ENCODE measurements at regions not wholly inside any gene's neighbourhood (a gene's known extent, or its start where the extent isn't known, plus 50 kb on each side); places are given as distances from the start of the nearest gene placed in this dataset.

DNA sequence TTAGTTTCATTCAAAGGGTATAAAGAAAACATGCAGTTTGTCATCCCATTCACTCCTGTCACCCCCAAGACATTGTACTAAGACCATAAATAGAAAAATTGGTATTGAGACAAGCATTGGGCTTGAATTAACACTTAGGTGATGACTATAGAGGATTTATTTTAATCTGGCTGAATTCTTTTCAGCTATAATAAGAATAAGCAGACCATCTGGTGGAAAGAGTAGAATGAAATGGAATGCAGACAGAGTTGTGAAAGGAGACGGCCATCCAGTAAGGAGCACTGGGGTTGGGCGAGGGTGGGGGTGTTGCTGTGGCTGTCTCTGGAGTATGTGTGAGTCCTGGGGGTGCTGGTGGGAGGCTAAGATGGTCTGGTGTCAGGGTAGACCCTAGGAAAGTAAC, 125.0 kb upstream of the IVNS1ABP start:
- H3K4me2 ChIP-seq = no peak overlapping the region
- H4K20me1 ChIP-seq (ENCODE audit: insufficient read depth, poor library complexity, severe bottlenecking) = no peaks in the 10 kb centered on the region
- DNase-seq (ENCODE audit: low spot score) = no peak
- peak overlapping the region; percentile 81 for H3K27ac ChIP-seq
- no peak overlapping the region for H3K4me3 ChIP-seq
- WGBS (ENCODE audit: low lambda C conversion rate, missing lambda C conversion rate) = 62% methylated on average over 2 of the region's 2 CpGs
- no peaks in the 10 kb centered on the region for H3K9me3 ChIP-seq (ENCODE audit: low read depth)
- H3K4me1 ChIP-seq (ENCODE audit: insufficient read depth) = peaks cover 16% of the 10 kb centered on the region
- TF ChIP-seq, protein P1, sequence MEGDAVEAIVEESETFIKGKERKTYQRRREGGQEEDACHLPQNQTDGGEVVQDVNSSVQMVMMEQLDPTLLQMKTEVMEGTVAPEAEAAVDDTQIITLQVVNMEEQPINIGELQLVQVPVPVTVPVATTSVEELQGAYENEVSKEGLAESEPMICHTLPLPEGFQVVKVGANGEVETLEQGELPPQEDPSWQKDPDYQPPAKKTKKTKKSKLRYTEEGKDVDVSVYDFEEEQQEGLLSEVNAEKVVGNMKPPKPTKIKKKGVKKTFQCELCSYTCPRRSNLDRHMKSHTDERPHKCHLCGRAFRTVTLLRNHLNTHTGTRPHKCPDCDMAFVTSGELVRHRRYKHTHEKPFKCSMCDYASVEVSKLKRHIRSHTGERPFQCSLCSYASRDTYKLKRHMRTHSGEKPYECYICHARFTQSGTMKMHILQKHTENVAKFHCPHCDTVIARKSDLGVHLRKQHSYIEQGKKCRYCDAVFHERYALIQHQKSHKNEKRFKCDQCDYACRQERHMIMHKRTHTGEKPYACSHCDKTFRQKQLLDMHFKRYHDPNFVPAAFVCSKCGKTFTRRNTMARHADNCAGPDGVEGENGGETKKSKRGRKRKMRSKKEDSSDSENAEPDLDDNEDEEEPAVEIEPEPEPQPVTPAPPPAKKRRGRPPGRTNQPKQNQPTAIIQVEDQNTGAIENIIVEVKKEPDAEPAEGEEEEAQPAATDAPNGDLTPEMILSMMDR (IDR thresholded peaks at IDR 0.05; ENCODE audit: poor library complexity) = no peak
- no peaks in the 10 kb centered on the region for H3K36me3 ChIP-seq (replicated peaks; ENCODE audit: insufficient read depth, low read depth)
- H2AFZ ChIP-seq = no peak overlapping the region
- no peaks in the 10 kb centered on the region for H3K79me2 ChIP-seq
- no peaks in the 10 kb centered on the region for H3K27me3 ChIP-seq
- H3K9me2 ChIP-seq (replicated peaks; ENCODE audit: insufficient read depth) = no peaks in the 10 kb centered on the region

DNA sequence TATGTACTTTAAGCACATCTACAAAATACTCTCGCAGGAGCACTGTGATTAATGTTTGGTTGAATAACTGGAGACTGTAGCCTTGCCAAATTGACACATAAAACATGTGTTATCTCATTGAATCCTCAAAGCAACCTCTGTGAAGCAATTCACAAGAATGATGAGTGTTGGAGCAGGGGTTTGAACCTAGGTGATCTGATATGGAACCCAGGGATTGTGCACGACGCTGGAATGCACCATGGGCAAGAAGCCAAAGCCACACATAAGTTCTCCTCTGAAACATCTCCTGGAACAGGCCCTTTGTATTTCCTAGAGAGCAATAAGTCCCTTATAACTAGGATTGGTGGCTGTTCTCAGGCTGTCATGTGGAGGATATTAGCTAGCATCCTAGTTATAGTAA, 124.6 kb upstream of the IVNS1ABP start:
- peak; percentile 38 for DNase-seq (ENCODE audit: low spot score)
- peak overlapping the region; percentile 81 for H3K27ac ChIP-seq

DNA sequence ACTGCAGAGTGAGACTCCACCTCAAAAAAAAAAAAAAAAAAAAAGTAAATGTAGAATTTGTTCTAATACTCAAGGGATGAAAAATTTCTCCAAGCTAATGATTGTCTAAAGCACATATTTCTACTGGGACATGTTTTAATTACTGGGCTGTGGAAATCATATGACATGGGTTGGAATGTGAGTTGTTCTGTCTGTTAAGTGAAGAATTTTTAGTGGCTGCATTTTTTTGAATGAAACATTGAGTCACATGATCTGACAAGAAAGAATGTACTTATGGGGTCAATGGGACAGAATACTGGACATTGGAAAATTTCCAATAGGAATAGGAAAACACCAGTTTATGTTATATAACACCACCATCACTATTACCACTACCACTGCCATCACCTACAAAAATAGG, 123.8 kb upstream of the IVNS1ABP start:
- no peaks in the 10 kb centered on the region for H3K9me2 ChIP-seq (replicated peaks; ENCODE audit: insufficient read depth)
- H3K4me2 ChIP-seq = peak overlapping the region; percentile 27
- TF ChIP-seq EZH2 (IDR thresholded peaks at IDR 0.05; ENCODE audit: borderline replicate concordance) (no peak), EZH2phosphoT487 (IDR thresholded peaks at IDR 0.05; ENCODE audit: low read depth, severe bottlenecking, unreplicated experiment) (no peak)
- TF ChIP-seq, protein P1 (IDR thresholded peaks at IDR 0.05; ENCODE audit: poor library complexity) = no peak
- peak; percentile 31 for DNase-seq (ENCODE audit: low spot score)
- no peak overlapping the region for H3K4me3 ChIP-seq
- no peaks in the 10 kb centered on the region for H3K36me3 ChIP-seq (replicated peaks; ENCODE audit: insufficient read depth, low read depth)
- no peaks in the 10 kb centered on the region for H3K27me3 ChIP-seq
- no peaks in the 10 kb centered on the region for H4K20me1 ChIP-seq (ENCODE audit: insufficient read depth, poor library complexity, severe bottlenecking)
- H3K79me2 ChIP-seq = no peaks in the 10 kb centered on the region
- no peaks in the 10 kb centered on the region for H3K9me3 ChIP-seq (ENCODE audit: low read depth)
- no peak overlapping the region for H2AFZ ChIP-seq
- peaks cover 16% of the 10 kb centered on the region for H3K4me1 ChIP-seq (ENCODE audit: insufficient read depth)
- peak overlapping the region; percentile 81 for H3K27ac ChIP-seq

More for the DNA sequence above, 124.6 kb upstream of the IVNS1ABP start:
- no peaks in the 10 kb centered on the region for H4K20me1 ChIP-seq (ENCODE audit: insufficient read depth, poor library complexity, severe bottlenecking)
- no peaks in the 10 kb centered on the region for H3K27me3 ChIP-seq
- no peaks in the 10 kb centered on the region for H3K36me3 ChIP-seq (replicated peaks; ENCODE audit: insufficient read depth, low read depth)
- no peak for TF ChIP-seq EZH2 (IDR thresholded peaks at IDR 0.05; ENCODE audit: borderline replicate concordance)
- TF ChIP-seq, protein P1 (IDR thresholded peaks at IDR 0.05; ENCODE audit: poor library complexity) = no peak
- TF ChIP-seq EZH2phosphoT487 (IDR thresholded peaks at IDR 0.05; ENCODE audit: low read depth, severe bottlenecking, unreplicated experiment) = no peak
- no peaks in the 10 kb centered on the region for H3K9me2 ChIP-seq (replicated peaks; ENCODE audit: insufficient read depth)
- H2AFZ ChIP-seq = no peak overlapping the region
- H3K4me1 ChIP-seq (ENCODE audit: insufficient read depth) = peaks cover 16% of the 10 kb centered on the region
- WGBS (ENCODE audit: low lambda C conversion rate, missing lambda C conversion rate) = 50% methylated on average over 3 of the region's 3 CpGs
- no peak overlapping the region for H3K4me3 ChIP-seq
- no peaks in the 10 kb centered on the region for H3K79me2 ChIP-seq
- peak overlapping the region; percentile 27 for H3K4me2 ChIP-seq
- no peaks in the 10 kb centered on the region for H3K9me3 ChIP-seq (ENCODE audit: low read depth)

Measured in hepatocyte (in vitro differentiated cells).